PC-3 (cell line): ENCODE measurements at regions not wholly inside any gene's neighbourhood (a gene's known extent, or its start where the extent isn't known, plus 50 kb on each side); places are given as distances from the start of the nearest gene placed in this dataset.

Source experiments
- EZH2 ChIP-seq: fragments of 300-600 bp; sonication (generic); IDR thresholded peaks from one replicate; pipeline ENCODE4 v1.6.1; 2017; ENCODE audit warnings: antibody characterized with exemption, mild to moderate bottlenecking, low read length; ENCODE audit not compliant: unreplicated experiment
- TF ChIP-seq, protein P1 (sequence below): fragments of 300-600 bp; sonication (generic); conservative IDR thresholded peaks from 2 replicates; pipeline ENCODE4 v1.5.1; 2017; ENCODE audit warnings: antibody characterized with exemption, low read depth, mild to moderate bottlenecking, low read length

DNA sequence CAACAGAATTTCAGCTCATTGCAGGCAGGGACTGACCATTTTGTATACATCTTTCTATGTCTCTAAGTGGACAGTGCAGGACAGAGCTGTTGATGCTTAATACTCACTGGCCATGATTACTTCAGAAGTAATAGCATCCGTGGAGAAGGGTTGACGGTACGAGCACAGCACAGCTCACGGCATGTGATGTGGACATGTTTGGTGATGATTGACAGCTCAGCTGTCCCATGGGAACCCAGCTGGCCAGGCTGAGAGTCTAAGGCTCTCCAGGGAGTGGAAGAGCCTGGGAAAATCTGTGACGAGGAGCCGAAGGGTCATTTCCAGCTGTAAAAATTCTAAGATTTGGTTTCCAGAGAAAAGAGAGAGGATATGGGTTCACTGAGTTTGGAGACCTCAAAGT lies 198.2 kb downstream of the SNX19 start:
- TF ChIP-seq, protein P1, sequence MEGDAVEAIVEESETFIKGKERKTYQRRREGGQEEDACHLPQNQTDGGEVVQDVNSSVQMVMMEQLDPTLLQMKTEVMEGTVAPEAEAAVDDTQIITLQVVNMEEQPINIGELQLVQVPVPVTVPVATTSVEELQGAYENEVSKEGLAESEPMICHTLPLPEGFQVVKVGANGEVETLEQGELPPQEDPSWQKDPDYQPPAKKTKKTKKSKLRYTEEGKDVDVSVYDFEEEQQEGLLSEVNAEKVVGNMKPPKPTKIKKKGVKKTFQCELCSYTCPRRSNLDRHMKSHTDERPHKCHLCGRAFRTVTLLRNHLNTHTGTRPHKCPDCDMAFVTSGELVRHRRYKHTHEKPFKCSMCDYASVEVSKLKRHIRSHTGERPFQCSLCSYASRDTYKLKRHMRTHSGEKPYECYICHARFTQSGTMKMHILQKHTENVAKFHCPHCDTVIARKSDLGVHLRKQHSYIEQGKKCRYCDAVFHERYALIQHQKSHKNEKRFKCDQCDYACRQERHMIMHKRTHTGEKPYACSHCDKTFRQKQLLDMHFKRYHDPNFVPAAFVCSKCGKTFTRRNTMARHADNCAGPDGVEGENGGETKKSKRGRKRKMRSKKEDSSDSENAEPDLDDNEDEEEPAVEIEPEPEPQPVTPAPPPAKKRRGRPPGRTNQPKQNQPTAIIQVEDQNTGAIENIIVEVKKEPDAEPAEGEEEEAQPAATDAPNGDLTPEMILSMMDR = no peak
- TF ChIP-seq EZH2 = no peak
